GM18868 (cell line): ENCODE measurements at regions not wholly inside any gene's neighbourhood (a gene's known extent, or its start where the extent isn't known, plus 50 kb on each side); places are given as distances from the start of the nearest gene placed in this dataset.
A peak's percentile ranks its signal among the peaks of the same experiment; 100 is the strongest.

Experiments
- ATAC-seq: cut with Tn5 transposase; IDR thresholded peaks from one replicate; pipeline ENCODE4 v1.9.1; 2021; ENCODE audit warnings: mild to moderate bottlenecking, moderate library complexity; ENCODE audit not compliant: unreplicated experiment

DNA sequence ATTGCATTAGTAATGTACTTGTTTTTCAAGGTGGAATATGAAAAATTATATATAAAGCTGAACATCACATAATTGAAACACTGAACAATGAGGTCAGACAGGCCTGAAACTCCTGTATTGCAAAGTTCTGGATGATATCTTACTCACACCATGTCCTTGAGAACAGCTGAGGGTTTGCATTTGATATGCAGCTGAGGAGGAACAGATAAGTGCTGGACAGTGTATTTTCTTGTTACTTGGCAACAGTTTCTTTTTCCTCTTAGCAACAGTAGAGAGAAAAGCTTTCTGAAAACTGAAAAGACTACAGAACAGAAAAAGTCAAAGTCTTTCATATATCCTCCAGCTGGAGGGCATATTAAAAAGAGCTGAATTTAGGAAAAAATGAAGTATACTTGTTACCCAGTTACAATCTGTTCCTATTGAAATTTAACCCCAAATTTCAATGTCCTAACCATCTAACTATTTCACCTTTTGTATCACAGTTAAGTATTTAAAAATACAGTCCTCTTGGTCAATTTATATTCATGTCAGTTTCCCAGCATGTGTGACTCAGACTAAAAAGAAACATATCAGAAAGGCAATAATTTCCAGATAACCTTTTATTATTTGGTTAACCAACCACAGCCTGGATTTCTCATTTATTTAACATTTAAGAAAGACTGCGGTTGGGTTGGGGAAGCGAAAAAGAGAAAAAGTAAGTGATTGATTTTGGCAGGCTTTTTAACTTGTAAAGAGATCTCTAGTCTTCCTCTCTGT is 733.0 kb upstream of the DPPA4 start:
- ATAC-seq = peak; percentile 44

DNA sequence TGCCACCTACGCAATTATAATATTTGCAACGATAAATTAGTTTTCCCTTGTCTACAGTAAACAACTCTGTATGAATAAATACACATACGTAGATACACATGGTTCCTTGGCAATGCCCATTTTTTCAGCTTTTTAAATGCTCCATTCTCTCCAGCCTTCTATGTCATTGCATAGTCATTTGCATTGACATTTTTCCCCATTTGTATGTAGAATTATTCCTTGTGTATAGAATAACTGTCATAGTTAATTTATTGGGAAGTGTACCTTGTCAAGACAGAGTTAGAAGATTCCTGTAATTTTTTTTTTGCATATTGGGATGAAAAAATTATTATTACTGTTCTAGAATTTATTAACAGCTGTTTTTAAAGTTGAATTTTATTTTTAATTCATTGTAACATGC is 736.7 kb upstream of the DPPA4 start:
- ATAC-seq = no peak

DNA sequence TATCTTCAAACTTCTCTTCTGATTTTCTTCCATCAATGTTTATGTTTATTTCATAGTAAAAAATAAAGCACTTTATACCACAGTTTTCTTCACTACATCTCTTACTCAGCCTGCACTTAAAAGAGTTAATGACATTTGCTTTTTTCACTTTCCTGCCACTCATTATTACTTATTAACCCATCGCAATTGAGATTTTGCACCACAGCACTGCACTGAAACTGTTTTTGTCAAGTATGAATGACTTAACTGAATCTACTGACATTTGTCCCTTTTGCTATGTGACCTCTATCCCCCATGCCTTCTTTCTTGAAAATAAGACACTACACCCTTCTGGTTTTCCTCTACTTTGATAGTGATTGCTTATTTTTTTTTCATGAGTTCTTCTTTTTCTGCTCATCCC is 739.7 kb upstream of the DPPA4 start:
- no peak for ATAC-seq

DNA sequence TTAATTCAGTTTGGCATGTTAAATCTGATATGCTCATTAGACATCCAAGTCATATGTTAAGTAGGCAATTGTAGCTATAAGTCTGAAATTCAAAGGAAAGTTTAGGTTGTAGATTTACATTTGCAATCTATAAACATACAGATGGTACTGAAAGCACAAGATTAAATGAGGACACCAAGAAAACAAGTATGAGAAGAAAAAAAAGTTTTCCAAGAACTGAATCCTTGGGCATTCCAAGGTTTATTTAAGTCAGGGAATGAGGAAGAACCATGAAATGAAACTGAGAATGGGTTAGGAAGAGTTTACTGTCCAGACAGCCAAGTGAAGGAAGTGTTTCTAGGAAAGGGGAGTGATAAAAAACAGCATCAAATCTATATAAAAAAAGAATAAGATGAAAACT is 756.1 kb upstream of the DPPA4 start:
- no peak for ATAC-seq

DNA sequence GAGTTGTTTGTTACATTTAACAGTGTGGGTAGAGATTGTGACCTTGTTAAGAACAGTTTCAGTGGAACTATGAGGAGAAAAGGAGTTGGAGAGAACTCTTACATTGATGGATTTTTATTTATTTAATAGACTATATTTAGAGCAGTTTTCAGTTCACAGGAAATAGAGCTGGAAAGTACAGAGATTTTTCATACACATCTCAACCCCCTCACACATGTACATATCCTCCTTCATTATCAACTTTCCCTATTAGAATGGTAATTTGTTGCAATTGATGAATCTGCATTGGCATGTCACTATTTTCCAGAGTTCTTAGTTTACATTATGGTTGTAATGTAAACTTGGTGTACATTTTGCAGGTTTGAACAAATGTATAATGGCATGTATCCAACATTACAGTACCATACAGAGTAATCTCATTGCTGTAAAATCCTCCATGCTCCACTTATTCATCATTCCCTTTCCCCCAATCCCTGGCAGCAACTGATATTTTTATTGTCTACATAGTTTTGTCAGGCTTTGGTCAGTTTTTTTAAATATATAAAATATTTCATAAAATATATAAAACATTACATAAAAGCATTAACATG is 756.6 kb upstream of the DPPA4 start:
- no peak for ATAC-seq

DNA sequence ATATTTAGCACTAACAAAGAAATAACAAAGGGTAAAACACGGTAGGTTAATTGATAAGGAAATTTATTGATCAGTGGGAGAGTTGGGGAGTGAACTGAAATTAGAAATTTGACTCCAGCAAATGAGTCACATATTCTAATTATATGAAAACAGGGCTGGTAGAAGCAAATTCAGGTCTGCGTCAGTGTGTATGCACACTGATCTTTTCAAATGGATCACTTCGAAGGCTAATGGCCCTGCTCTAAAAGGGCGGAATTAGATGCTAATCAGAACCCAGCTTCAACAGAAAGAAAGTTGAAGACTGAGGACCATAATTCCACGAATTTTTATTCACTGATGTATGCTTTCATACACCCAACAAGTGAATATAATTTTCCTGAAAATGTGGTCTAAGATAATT is 762.4 kb upstream of the DPPA4 start:
- no peak for ATAC-seq

DNA sequence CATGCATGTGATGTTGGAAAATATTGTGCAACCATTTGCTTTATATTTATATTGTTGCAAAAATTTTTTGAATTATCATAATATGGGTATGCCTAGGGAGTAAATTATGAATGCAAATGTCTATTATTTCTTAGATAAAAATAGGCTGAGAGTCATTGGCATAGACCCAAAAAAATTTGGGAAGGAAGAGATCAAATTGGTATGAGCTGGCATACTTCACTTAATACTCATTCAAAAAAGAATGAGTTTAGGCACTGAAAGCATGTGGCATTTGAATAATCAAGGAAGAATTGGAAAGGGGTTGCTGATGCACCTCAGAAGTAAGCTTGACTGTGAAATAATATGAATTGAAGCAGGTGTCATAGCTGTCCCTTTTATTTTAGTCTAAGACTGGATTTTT is 764.0 kb upstream of the DPPA4 start:
- no peak for ATAC-seq

DNA sequence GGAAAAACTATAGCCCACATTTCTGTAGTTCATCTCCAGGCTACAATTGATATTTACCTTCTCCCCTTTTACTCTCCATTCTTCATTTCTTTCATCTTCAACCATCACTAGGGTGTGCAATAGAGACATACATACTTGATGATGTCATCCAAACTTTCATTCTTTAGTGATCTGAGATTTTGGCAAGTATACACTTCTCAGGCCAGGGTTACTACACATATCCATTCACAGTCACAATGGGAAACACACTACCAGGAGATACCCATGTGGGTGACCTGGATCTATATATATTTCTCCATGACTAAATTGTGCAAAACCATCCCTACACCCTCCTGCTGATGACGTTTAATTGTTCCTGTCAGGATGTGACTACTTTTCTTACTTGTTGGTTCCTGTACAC is 769.5 kb upstream of the DPPA4 start:
- no peak for ATAC-seq

DNA sequence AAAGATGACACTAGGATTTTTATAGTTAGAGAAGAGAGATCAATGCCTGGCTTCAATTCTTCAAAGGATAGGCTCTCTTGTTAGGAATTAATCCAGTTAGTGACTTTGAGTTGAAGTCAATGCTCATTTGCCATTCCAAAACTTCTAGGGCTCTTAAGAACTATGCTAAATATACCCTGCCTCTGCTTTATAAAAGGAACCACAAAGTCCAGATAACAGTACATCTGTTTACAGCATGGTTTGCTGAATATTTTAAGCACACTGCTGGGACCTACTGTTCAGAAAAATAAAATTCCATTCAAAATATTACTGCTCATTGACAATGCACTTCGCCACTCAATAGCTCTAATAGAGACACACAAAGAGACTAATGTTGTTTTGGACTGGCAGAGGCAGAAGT is 786.6 kb upstream of the DPPA4 start:
- ATAC-seq = no peak

DNA sequence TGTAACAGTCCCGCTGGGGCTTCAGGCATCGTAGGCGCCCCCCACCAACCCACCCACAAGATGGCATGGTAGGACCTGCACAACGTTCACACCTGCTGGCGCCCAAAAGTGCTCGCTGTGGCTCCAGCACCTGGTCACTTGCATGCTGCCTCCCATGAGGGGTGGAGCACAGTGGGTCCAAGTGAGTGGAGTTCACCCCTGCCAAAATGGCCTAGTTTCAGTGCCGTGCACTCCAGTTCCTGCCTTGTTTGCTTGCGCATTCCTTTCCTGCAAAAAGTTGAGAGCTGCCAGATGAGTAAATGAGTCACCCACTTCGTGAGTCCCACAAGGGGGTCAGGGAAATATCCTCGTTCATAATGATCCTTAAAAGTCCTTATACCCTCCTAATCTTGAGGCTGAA is 788.7 kb upstream of the DPPA4 start:
- ATAC-seq = no peak

DNA sequence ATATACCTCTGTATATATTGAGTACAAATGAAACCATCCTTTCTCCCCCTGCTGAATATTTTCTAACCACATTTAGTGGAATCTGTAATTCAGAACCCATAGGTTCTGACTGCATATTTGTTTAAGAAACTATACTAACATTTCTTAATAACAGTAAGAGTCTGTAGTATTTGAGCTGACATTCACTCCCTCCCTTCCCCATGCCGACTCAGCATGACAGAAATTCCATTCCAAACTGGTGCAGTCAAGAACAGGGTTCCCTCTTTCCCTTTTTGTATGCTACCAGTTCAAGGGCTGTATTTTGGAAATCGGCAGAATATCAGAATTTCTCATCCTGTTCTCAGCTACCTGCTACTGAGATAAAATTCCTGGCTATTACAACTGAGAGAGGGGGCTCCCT is 796.6 kb upstream of the DPPA4 start:
- no peak for ATAC-seq

DNA sequence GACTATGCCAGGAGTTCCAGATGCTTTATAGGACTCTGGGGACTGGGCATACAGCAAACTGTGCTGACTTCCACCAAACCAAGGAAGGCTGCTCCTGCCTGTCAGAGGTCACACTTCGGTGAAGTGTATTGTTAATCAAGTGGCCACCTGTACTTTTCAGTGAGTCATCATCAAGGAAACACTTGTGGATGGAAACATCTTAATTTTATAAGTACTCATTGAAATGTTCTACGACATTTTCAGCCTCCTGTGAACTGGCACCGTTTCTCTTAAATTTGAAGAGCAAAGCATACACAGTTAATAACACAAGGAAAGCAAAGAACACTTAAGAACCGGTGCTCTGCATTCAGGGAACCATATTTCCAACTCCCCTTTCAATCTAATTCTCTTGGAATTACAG is 801.7 kb upstream of the DPPA4 start:
- no peak for ATAC-seq

DNA sequence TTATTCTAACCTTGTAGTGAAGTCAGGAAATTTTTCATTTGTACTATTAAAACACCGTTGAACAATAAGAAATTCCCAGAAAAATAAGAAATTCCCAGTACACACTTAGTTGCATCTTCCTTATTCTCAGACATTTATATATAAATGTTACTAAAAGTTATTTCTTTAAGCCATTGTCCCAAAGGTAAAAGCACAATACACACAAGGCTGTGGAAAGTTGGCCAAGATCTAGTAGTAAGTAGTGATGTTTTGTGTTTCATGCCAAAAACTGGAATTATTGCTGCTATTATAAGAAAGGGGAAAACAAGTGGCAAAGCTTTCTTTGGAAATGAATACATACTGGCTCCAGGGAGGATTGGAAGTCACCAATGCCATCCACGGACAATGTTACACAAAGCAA is 802.5 kb upstream of the DPPA4 start:
- ATAC-seq = no peak

DNA sequence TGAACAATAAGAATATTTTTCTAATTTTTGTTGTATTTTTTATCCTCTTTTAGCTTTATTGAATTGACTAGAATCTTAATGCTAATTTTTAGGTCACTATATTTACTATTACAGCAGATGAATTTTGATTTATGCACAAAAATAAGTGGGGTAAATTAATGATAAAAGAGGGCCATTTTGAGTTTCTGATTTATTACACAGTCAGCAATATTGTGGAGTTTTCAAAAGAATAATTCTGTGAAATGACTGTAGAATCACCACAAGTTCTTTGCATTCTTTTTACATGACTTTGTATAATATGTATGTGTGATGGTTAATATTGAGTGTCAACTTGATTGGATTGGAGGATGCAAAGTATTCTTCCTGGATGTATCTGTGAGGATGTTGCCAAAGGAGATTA is 812.4 kb upstream of the DPPA4 start:
- no peak for ATAC-seq

DNA sequence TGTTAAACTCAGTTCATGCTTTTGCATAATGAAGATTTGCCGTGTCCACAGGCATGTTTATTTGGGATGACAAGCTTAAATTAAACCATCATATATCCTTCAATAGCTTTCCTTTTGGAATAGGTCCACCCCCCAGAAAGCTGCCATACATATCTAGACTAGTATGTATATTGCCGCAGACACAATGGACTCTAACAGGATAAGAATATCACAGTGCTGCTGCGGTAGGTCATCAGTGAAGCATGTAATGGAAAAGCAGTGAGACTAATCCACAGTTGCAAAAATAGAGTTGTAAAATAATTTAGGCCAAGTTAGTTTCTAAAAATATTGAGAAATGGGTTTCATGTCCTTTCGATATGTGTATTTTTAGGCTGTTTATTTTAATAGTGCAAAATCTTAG is 819.9 kb upstream of the DPPA4 start:
- no peak for ATAC-seq

DNA sequence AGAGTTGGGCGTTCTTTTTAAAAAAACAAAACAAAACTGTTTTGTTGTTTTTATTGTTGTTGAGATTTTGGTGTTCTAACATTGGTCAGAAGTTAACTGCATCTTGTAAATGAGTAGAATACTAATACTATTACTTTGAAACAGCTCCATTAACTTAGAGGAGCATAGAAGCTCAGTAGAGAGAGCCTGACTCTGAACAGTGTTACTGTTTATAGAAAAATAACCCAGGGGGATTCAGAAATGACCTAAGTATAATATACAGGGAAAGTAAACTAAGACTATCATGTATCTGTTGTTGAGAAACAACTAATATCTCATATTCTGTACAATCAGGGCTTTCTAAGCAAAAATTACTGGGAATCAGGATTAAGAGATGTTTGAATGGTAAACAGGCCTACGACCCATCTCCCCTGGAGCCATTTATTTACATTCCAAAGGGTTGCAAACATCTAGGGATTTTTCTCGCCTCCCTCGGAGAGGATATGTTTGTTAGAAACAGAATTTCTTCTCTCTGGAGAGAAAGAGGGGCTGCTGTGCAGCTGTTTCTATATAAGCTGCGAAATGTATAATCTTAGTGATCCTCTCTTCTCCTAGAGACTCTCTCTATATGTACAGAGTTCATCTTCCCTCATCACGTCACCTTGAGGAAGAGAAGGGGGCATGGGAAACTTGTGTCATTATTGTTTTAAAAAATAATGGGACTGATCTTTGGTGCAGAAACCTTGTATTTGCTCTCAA is 827.5 kb upstream of the DPPA4 start:
- no peak for ATAC-seq

DNA sequence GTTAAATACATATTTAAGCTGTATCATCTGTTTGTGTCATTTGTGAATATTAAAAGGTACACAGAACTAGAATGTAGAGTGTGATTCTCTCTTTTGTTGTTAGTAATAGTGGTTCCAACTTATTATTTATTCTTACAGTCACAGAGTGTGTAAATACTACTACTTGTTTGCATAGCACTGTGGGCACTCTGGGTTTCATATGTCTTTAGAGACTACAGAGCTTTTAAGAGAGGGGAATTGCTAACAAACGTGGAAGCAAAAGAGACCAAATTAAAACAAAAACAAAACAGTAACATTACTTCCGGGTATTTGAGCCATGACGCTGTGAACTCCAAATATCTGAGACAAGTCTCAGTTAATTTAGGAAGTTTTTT is 828.0 kb upstream of the DPPA4 start:
- ATAC-seq = no peak

DNA sequence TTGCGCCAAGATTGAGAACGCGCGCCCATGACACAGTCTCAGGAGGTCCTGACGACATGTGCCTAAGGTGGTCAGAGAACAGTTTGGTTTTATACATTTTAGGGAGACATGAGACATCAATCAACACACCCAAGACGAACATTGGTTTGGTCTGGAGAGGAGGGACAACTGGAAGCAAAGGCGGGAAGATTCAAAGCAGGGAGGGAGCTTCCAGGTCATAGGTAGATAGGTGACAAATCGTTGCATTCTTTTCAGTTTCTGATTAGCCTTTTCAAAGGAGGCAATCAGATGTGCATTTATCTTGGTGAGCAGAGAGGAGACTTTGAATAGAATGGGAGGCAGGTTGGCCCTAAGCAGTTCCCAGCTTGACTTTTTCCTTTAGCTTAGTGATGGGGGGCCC is 828.4 kb upstream of the DPPA4 start:
- no peak for ATAC-seq

DNA sequence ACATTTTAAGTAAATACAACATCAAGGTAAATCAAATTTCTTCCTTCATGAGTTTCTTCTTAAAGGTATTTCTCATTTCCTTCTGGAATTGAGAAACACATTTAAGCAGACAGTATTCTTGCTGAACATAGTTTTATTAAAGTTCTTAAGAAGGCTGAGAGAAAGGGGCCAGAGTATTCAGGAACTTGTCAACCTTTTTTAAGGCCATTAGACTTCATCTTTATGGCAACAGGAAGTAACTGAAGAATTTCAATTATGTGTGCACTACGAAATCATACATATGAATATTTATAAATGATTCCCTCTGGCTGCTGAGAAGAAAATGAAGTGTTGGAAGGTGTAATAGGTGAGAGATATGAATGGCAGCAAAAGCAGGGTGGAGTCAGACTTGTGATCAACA is 829.4 kb upstream of the DPPA4 start:
- no peak for ATAC-seq

DNA sequence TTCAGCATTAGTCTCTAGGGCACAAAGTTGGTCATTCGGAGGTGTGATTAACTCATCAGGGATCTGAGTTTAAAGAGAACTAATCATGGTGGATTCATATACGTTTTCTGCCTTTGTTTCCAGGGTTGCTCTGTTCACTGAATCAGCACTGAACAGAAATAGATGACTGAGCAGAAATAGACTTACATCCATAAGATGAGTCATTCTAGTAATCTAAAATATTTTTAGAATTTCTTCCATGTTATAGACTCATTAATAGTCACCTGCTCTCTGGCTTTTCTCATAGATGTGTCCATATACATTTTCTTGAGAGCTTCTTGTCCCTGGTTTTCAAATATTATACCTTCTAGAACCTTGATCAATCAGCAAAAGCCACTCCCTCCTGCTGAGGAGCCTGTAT is 837.6 kb upstream of the DPPA4 start:
- no peak for ATAC-seq

DNA sequence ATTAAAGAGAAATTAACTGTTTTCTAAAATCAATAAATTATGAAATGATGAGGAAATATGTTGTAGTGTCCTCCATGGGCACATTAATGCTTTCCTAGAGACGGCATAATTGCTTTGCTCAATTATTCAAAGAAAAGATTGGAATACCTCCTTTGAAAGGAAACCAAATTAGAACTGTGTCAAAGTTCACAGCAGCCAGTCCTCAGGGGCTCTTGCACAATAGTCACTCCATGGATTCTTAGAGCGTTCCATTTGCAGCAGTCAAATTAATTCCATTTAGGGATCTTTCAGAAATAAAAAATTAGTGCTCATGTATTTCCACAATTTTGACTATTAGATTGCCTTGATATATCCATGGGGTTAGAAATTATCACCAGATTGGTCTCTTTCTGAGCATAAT is 841.6 kb upstream of the DPPA4 start:
- no peak for ATAC-seq

DNA sequence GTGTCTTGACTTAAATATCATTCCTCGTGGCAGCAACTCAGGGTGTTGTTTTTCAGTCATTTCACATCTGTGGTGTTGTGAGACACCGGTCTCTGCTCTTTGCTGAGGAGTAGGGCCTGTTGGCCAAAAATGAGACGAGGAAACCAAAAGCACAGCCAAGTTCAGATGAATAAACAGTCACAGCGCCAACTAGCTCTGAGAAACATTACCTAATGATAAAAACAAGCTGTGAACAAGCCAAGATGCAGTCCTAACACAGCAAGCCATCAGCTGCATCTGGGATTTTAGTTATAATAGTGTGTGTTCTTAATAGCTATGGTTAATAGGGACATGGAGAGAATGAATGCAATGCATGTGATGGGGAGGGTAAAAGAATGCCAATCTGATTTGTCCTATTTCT is 843.4 kb upstream of the DPPA4 start:
- no peak for ATAC-seq
